HepG2 (cell line): ENCODE measurements at regions not wholly inside any gene's neighbourhood (a gene's known extent, or its start where the extent isn't known, plus 50 kb on each side); places are given as distances from the start of the nearest gene placed in this dataset.

ENCODE experiments used
- AGO2 ChIP-seq: fragments of 200-400 bp; formaldehyde crosslinking; optimal IDR thresholded peaks from 2 replicates; pipeline ENCODE3; 2017; ENCODE audit warnings: mild to moderate bottlenecking, low read depth, low read length, moderate library complexity
- KLF15 ChIP-seq: sonication (generic); formaldehyde crosslinking; IDR thresholded peaks from 2 replicates; pipeline ENCODE4 v1.8.1; 2023; ENCODE audit warnings: borderline replicate concordance, mild to moderate bottlenecking, inconsistent platforms, missing genetic modification reagents, mixed read lengths
- POLR2A ChIP-seq, 2 experiments: IDR thresholded peaks; 2 replicates each; pipeline ENCODE4 v1.6.1; 2011; ENCODE audit warnings: low read depth in 2 of 2, low read length in 2 of 2, mild to moderate bottlenecking in 1 of 2, moderate library complexity in 1 of 2; ENCODE audit not compliant: insufficient read depth in 1 of 2
- POLR2AphosphoS5 ChIP-seq: IDR thresholded peaks from 2 replicates; pipeline ENCODE4 v1.6.1; 2012; ENCODE audit warnings: low read depth, low read length
- RNF2 ChIP-seq: fragments of 450-650 bp; conservative IDR thresholded peaks from 2 replicates; pipeline ENCODE4 v1.6.1; 2016; ENCODE audit warnings: low read depth
- ZMYM3 ChIP-seq: sonication (generic); formaldehyde crosslinking; IDR thresholded peaks from 2 replicates; pipeline ENCODE4 v1.5.1; 2020; ENCODE audit warnings: mild to moderate bottlenecking, missing genetic modification reagents
- ZNF24 ChIP-seq: fragments of 450-650 bp; IDR thresholded peaks from 2 replicates; pipeline ENCODE4 v1.6.1; 2017; ENCODE audit warnings: antibody characterized with exemption, mild to moderate bottlenecking
- ZSCAN20 ChIP-seq: sonication (generic); formaldehyde crosslinking; IDR thresholded peaks from 2 replicates; pipeline ENCODE4 v1.4.0; 2020; ENCODE audit warnings: missing genetic modification reagents, mild to moderate bottlenecking, borderline replicate concordance
- TF ChIP-seq, protein P1 (sequence below): sonication (generic); formaldehyde crosslinking; IDR thresholded peaks from 2 replicates; pipeline ENCODE4 v1.4.0; 2020; ENCODE audit warnings: low read depth, mild to moderate bottlenecking, missing genetic modification reagents
- TF ChIP-seq, protein P2 (sequence below): sonication (generic); formaldehyde crosslinking; IDR thresholded peaks from 2 replicates; pipeline ENCODE4 v1.5.0; 2020; ENCODE audit warnings: mild to moderate bottlenecking, missing genetic modification reagents, moderate library complexity
- TF ChIP-seq, protein P3 (sequence below): IDR thresholded peaks from 2 replicates; pipeline ENCODE4 v1.6.1; 2016

- TF ChIP-seq KLF15 (CRISPR knock-in tag) (no peak), RNF2 (no peak), POLR2AphosphoS5 (no peak), ZNF24 (no peak), POLR2A (IDR thresholded peaks at IDR 0.05; ENCODE audit: insufficient read depth in 1 of 2, low read depth in 2 of 2, low read length in 2 of 2) (no peak), ZMYM3 (CRISPR knock-in tag) (no peak), ZSCAN20 (CRISPR knock-in tag) (no peak), AGO2 (no peak)
- TF ChIP-seq, protein P1, sequence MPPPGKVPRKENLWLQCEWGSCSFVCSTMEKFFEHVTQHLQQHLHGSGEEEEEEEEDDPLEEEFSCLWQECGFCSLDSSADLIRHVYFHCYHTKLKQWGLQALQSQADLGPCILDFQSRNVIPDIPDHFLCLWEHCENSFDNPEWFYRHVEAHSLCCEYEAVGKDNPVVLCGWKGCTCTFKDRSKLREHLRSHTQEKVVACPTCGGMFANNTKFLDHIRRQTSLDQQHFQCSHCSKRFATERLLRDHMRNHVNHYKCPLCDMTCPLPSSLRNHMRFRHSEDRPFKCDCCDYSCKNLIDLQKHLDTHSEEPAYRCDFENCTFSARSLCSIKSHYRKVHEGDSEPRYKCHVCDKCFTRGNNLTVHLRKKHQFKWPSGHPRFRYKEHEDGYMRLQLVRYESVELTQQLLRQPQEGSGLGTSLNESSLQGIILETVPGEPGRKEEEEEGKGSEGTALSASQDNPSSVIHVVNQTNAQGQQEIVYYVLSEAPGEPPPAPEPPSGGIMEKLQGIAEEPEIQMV, result no peak
- TF ChIP-seq, protein P2, sequence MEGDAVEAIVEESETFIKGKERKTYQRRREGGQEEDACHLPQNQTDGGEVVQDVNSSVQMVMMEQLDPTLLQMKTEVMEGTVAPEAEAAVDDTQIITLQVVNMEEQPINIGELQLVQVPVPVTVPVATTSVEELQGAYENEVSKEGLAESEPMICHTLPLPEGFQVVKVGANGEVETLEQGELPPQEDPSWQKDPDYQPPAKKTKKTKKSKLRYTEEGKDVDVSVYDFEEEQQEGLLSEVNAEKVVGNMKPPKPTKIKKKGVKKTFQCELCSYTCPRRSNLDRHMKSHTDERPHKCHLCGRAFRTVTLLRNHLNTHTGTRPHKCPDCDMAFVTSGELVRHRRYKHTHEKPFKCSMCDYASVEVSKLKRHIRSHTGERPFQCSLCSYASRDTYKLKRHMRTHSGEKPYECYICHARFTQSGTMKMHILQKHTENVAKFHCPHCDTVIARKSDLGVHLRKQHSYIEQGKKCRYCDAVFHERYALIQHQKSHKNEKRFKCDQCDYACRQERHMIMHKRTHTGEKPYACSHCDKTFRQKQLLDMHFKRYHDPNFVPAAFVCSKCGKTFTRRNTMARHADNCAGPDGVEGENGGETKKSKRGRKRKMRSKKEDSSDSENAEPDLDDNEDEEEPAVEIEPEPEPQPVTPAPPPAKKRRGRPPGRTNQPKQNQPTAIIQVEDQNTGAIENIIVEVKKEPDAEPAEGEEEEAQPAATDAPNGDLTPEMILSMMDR (CRISPR knock-in tag), result no peak
- TF ChIP-seq, protein P3, sequence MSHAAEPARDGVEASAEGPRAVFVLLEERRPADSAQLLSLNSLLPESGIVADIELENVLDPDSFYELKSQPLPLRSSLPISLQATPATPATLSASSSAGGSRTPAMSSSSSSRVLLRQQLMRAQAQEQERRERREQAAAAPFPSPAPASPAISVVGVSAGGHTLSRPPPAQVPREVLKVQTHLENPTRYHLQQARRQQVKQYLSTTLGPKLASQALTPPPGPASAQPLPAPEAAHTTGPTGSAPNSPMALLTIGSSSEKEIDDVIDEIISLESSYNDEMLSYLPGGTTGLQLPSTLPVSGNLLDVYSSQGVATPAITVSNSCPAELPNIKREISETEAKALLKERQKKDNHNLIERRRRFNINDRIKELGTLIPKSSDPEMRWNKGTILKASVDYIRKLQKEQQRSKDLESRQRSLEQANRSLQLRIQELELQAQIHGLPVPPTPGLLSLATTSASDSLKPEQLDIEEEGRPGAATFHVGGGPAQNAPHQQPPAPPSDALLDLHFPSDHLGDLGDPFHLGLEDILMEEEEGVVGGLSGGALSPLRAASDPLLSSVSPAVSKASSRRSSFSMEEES, result no peak
Measured at GRCh38 chr4:11338956-11339782, 89.5 kb downstream of the HS3ST1 start.
